HL-60 (cell line): ENCODE measurements at regions not wholly inside any gene's neighbourhood (a gene's known extent, or its start where the extent isn't known, plus 50 kb on each side); places are given as distances from the start of the nearest gene placed in this dataset.

Experiments used
- DNase-seq, 2 experiments: peaks; one replicate each; pipeline ENCODE4 v3.0.0-alpha.2; 2010 to 2020; ENCODE audit warnings: low read depth in 1 of 2, low spot score in 1 of 2
- H3K27ac ChIP-seq: fragments of 250-450 bp; sonication (Bioruptor Pico); replicated peaks from 2 replicates; pipeline ENCODE4 v1.5.1; 2020; ENCODE audit warnings: mild to moderate bottlenecking, moderate library complexity
- H3K27me3 ChIP-seq: fragments of 250-450 bp; sonication (Bioruptor Pico); 2 replicates; pipeline ENCODE4 v1.5.1; 2021; ENCODE audit warnings: mild to moderate bottlenecking, moderate library complexity; ENCODE audit not compliant: insufficient read depth, poor library complexity, severe bottlenecking
- H3K4me3 ChIP-seq: replicated peaks from 2 replicates; pipeline ENCODE4 v1.5.1; 2011; ENCODE audit warnings: mild to moderate bottlenecking, control low read depth, low read length; ENCODE audit not compliant: insufficient read depth
- CTCF ChIP-seq: IDR thresholded peaks from one replicate; pipeline ENCODE4 v1.5.1; 2011; ENCODE audit warnings: low read length, control low read depth, inconsistent platforms; ENCODE audit not compliant: insufficient read depth
- GABPA ChIP-seq: IDR thresholded peaks from 2 replicates; pipeline ENCODE4 v1.6.1; 2012; ENCODE audit warnings: low read depth
- POLR2AphosphoS5 ChIP-seq: IDR thresholded peaks from 2 replicates; pipeline ENCODE4 v1.6.1; 2012; ENCODE audit warnings: low read depth
- REST ChIP-seq: IDR thresholded peaks from 2 replicates; pipeline ENCODE4 v1.6.1; 2012; ENCODE audit warnings: low read depth; ENCODE audit not compliant: insufficient replicate concordance
- SPI1 ChIP-seq: IDR thresholded peaks from 2 replicates; pipeline ENCODE4 v1.6.1; 2012; ENCODE audit warnings: low read depth, mild to moderate bottlenecking, borderline replicate concordance

GRCh38 chr13:44120849-44121755 is 241.4 kb downstream of the LACC1 start:
- TF ChIP-seq REST (no peak), CTCF (no peak), GABPA (no peak), SPI1 (no peak), POLR2AphosphoS5 (no peak)
- Histone ChIP-seq H3K4me3 (no peak overlapping the region), H3K27ac (no peak overlapping the region), H3K27me3 (no peaks in the 10 kb centered on the region)
- no peak for DNase-seq

GRCh38 chr13:44124352-44124751 is 244.6 kb downstream of the LACC1 start:
- no peak overlapping the region for H3K4me3 ChIP-seq
- DNase-seq: no peak
- peaks cover 3% of the 10 kb centered on the region for H3K27me3 ChIP-seq
- TF ChIP-seq POLR2AphosphoS5 (no peak), GABPA (no peak), CTCF (no peak), REST (no peak), SPI1 (no peak)
- no peak overlapping the region for H3K27ac ChIP-seq

- H3K27ac ChIP-seq: no peak overlapping the region
- H3K27me3 ChIP-seq: peaks cover 3% of the 10 kb centered on the region
- TF ChIP-seq REST (no peak), CTCF (no peak), GABPA (no peak), POLR2AphosphoS5 (no peak), SPI1 (no peak)
- no peak overlapping the region for H3K4me3 ChIP-seq
- no peak for DNase-seq
These were observed 246.3 kb downstream of the LACC1 start for GRCh38 chr13:44125943-44126469.
